Nephron progenitor cell (in vitro differentiated cells): ENCODE measurements at regions not wholly inside any gene's neighbourhood (a gene's known extent, or its start where the extent isn't known, plus 50 kb on each side); places are given as distances from the start of the nearest gene placed in this dataset.

Experiments
- DNase-seq: peaks from one replicate; pipeline ENCODE4 v3.0.0; 2021
- H3K27ac Mint-ChIP-seq: 2 replicates; pipeline ENCODE4 v1.8.0; 2021; ENCODE audit warnings: mild to moderate bottlenecking, moderate library complexity, mixed read lengths
- H3K27me3 Mint-ChIP-seq: 2 replicates; pipeline ENCODE4 v1.8.0; 2021; ENCODE audit warnings: mild to moderate bottlenecking, low read depth, mixed read lengths; ENCODE audit not compliant: poor library complexity
- H3K36me3 Mint-ChIP-seq: 2 replicates; pipeline ENCODE4 v1.8.0; 2021; ENCODE audit warnings: low read depth, mixed read lengths
- H3K4me1 Mint-ChIP-seq: 2 replicates; pipeline ENCODE4 v1.8.0; 2021; ENCODE audit warnings: mixed read lengths
- H3K4me3 Mint-ChIP-seq: 2 replicates; pipeline ENCODE4 v1.8.0; 2021; ENCODE audit warnings: mild to moderate bottlenecking, moderate library complexity, mixed read lengths
- H3K9me3 Mint-ChIP-seq: 2 replicates; pipeline ENCODE4 v1.8.0; 2021; ENCODE audit warnings: mild to moderate bottlenecking, moderate library complexity, mixed read lengths
- CTCF ChIP-seq: fragments of 200-600 bp; sonication (generic); IDR thresholded peaks from 2 replicates; pipeline ENCODE4 v1.5.0; 2021; ENCODE audit warnings: antibody characterized with exemption

DNA sequence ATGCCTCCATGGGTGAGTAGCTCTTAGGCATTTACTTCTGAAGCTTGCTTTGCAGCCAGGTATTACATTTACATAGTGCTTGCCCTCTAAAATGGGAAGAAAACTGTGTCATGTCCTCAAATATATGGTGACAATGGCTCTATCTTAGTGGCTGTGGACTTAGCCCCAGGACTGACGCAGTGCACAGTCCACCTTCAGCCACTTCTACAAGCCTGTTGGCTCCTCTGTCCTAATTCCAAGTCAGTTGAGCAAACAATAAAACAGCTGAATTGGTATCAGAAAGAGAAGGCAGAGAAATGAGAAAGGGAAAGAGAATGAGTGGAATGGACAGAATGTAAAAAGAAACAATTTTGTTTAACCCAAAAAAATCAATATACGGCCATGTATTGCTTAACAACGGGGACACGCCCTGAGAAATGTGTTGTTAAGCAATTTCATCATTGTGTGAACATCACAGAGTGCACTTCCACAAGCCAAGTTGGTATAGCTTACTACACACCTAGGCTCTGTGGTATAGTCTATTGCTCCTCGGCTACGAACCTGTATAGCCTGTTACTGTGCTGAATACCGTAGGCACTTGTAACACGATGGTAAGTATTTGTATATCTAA, 93.5 kb downstream of the GRIN2B start:
- Mint-ChIP-seq H3K36me3 (no peaks in the 10 kb centered on the region), H3K9me3 (no peaks in the 10 kb centered on the region), H3K27me3 (peaks cover 3% of the 10 kb centered on the region), H3K4me3 (no peak overlapping the region), H3K4me1 (peaks cover 9% of the 10 kb centered on the region), H3K27ac (no peak overlapping the region)
- TF ChIP-seq CTCF = no peak
- no peak for DNase-seq

DNA sequence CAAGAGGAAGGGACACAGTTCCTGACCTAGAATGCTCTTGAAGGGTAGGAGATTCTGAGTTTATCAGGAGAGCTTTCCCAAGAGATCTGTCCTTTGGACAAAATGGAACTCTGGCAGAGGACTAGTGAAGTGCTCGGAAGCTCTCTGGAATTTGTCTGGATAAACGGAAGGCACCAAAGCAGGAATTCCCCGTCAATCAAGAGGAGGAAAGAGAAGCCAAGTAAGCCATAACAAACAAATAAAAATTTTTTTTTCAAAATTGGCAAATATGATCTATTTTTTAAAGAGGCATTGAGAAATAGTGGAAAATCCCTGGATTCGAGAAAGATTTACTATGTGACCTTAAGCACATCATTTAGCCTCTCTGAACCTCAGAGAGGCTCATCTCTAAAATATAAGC, 99.2 kb downstream of the GRIN2B start:
- no peaks in the 10 kb centered on the region for H3K27me3 Mint-ChIP-seq

GRCh38 chr12:13880613-13881012, 100.8 kb downstream of the GRIN2B start:
- Mint-ChIP-seq H3K4me3 (no peak overlapping the region), H3K36me3 (no peaks in the 10 kb centered on the region), H3K27me3 (no peaks in the 10 kb centered on the region), H3K9me3 (no peaks in the 10 kb centered on the region), H3K27ac (no peak overlapping the region), H3K4me1 (no peaks in the 10 kb centered on the region)
- DNase-seq = no peak
- no peak for TF ChIP-seq CTCF

More for the DNA sequence above, 99.2 kb downstream of the GRIN2B start:
- no peak for TF ChIP-seq CTCF
- no peak for DNase-seq
- H3K4me1 Mint-ChIP-seq = no peaks in the 10 kb centered on the region
- H3K9me3 Mint-ChIP-seq = no peaks in the 10 kb centered on the region
- H3K27ac Mint-ChIP-seq = no peak overlapping the region
- H3K36me3 Mint-ChIP-seq = no peaks in the 10 kb centered on the region
- no peak overlapping the region for H3K4me3 Mint-ChIP-seq

- DNase-seq = no peak
- H3K27me3 Mint-ChIP-seq = peaks cover 3% of the 10 kb centered on the region
- H3K9me3 Mint-ChIP-seq = no peaks in the 10 kb centered on the region
- H3K4me3 Mint-ChIP-seq = no peak overlapping the region
- TF ChIP-seq CTCF = no peak
- H3K27ac Mint-ChIP-seq = peak overlapping the region; percentile 45
- no peaks in the 10 kb centered on the region for H3K36me3 Mint-ChIP-seq
- no peaks in the 10 kb centered on the region for H3K4me1 Mint-ChIP-seq
These were observed 105.7 kb downstream of the GRIN2B start for GRCh38 chr12:13875744-13876143.

DNA sequence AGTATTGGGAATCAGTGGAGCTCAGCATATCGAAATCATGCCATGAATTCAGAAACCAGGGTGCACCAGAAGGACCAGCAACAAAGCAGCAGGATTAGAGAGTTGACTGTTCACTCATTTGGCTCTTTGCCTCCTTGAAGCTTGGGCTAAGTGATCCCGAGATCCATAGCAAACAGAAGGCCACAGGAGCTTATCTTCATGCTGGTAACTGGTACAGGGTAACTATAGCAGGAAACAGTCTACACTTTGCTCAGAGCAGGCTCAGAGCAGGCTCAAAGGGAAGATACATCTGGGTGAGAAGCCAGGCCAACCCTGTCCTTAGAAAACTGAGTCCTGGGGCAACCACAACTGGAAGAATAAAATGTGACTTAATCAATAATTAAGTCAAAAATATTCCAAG, 111.1 kb downstream of the GRIN2B start:
- H3K4me3 Mint-ChIP-seq = no peak overlapping the region
- no peaks in the 10 kb centered on the region for H3K36me3 Mint-ChIP-seq
- H3K4me1 Mint-ChIP-seq = no peaks in the 10 kb centered on the region
- no peak for DNase-seq
- no peaks in the 10 kb centered on the region for H3K9me3 Mint-ChIP-seq
- TF ChIP-seq CTCF = no peak
- H3K27ac Mint-ChIP-seq = no peak overlapping the region
- H3K27me3 Mint-ChIP-seq = peaks cover 12% of the 10 kb centered on the region

DNA sequence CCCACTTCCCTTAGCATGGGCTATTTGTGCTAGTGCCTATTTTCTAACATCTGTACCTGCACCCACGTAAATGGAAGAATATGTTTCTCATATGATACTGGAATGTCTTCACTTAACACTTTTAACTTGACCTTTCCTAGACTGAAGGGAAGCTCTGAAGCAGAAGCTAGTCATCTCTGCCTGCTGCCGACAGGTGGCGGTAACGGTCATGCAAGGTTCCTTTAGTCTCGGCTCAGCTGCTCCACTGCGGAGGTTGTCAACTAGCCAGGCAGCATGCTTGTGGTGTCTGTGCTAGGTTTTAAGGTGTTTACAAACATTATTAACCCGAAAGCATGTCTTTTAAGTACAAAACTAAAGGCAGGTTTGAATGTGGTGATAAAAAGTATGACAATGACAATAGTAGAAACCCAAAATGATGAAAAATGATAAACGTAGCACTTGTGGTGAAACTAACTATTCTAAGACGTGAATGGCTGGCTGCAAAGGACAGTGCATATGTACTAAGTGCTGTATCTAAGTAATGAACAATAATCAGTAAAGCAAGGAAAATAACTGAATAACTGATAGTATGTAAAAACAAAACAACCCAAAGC, 117.2 kb downstream of the GRIN2B start:
- no peaks in the 10 kb centered on the region for H3K4me1 Mint-ChIP-seq
- peak; percentile 97 for TF ChIP-seq CTCF
- no peaks in the 10 kb centered on the region for H3K36me3 Mint-ChIP-seq
- DNase-seq = peak; percentile 80
- no peak overlapping the region for H3K27ac Mint-ChIP-seq
- no peak overlapping the region for H3K4me3 Mint-ChIP-seq
- H3K27me3 Mint-ChIP-seq = peaks cover 27% of the 10 kb centered on the region
- no peaks in the 10 kb centered on the region for H3K9me3 Mint-ChIP-seq
